ENCODE measurements at regions not wholly inside any gene's neighbourhood (a gene's known extent, or its start where the extent isn't known, plus 50 kb on each side); places are given as distances from the start of the nearest gene placed in this dataset.
"Not testable (repeated sequence)": the region's sequence is repeated elsewhere in the genome, so short reads cannot be mapped to it uniquely, and the experiment has no call there.

- DNase-seq (ENCODE audit: low read depth) = no peak
Observed at GRCh38 chr1:214861615-214862014, 220.9 kb upstream of the KCNK2 start.

GRCh38 chr1:214862421-214862820, 220.1 kb upstream of the KCNK2 start:
- no peak for DNase-seq (ENCODE audit: low read depth)

GRCh38 chr1:214864896-214865688, 217.4 kb upstream of the KCNK2 start:
- no peak for DNase-seq (ENCODE audit: low read depth)

DNA sequence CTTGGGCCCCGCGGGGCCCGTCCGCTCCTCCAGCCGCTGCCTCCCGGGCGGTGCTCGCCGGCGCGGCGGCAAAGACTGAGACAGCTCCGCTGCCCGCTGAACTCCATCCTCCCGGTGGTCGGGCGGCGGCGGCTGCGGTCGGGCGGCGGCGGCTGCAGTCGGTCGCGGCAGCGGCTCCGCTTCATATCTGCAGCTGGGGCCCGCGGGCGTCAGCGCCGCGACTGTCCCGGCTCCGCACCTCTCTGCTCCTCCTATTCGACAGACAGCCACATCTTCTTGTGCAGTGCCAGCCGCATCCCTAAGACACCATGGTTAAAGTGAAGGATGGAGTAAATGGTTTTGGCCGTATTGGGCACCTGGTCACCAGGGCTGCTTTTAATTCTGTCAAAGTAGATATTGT, 212.1 kb upstream of the KCNK2 start:
- not testable (repeated sequence) for DNase-seq (ENCODE audit: low read depth)

GRCh38 chr1:214880956-214881355, 201.6 kb upstream of the KCNK2 start:
- no peak for DNase-seq (ENCODE audit: low read depth)

GRCh38 chr1:214882616-214883015, 199.9 kb upstream of the KCNK2 start:
- DNase-seq (ENCODE audit: low read depth) = no peak

- no peak for DNase-seq (ENCODE audit: low read depth)
Observed at GRCh38 chr1:214895011-214895600, 187.4 kb upstream of the KCNK2 start.

- DNase-seq (ENCODE audit: low read depth) = no peak
Observed at GRCh38 chr1:214896921-214897320, 185.6 kb upstream of the KCNK2 start.

- DNase-seq (ENCODE audit: low read depth) = no peak
Observed at GRCh38 chr1:214897581-214897980, 185.0 kb upstream of the KCNK2 start.

- DNase-seq (ENCODE audit: low read depth) = no peak
Observed at GRCh38 chr1:214898161-214898560, 184.4 kb upstream of the KCNK2 start.

GRCh38 chr1:214898718-214899117, 183.8 kb upstream of the KCNK2 start:
- no peak for DNase-seq (ENCODE audit: low read depth)

DNA sequence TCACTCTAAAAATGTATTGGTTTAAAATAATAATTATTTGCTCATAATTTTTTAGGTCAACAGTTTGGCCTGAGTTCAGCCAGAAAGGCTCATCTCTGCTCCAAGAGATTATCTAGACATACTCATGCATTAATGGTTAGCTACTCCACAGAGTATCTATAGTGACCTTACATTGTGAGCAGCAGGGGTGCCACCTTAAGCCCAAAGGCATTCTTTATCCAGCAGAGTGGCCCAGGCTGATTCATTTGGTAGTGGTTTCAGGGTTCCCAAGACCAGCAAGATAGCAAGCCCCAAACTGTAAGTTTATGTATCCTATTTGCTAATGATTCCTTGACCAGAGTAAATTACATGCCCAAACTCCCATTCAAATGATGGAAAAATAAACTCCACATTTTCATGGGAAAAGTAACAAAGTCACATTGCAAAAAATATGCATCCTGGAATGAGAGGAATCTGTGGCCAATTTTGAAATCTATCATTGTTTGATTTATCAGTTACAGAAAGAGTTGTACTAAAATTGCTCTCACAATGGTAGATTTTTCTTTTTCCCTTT, 182.6 kb upstream of the KCNK2 start:
- peak; percentile 64 for DNase-seq (ENCODE audit: low read depth)

GRCh38 chr1:214900590-214900989, 181.9 kb upstream of the KCNK2 start:
- no peak for DNase-seq (ENCODE audit: low read depth)

- peak; percentile 90 for DNase-seq (ENCODE audit: low read depth)
Observed at GRCh38 chr1:214901718-214902117, 180.8 kb upstream of the KCNK2 start.

DNA sequence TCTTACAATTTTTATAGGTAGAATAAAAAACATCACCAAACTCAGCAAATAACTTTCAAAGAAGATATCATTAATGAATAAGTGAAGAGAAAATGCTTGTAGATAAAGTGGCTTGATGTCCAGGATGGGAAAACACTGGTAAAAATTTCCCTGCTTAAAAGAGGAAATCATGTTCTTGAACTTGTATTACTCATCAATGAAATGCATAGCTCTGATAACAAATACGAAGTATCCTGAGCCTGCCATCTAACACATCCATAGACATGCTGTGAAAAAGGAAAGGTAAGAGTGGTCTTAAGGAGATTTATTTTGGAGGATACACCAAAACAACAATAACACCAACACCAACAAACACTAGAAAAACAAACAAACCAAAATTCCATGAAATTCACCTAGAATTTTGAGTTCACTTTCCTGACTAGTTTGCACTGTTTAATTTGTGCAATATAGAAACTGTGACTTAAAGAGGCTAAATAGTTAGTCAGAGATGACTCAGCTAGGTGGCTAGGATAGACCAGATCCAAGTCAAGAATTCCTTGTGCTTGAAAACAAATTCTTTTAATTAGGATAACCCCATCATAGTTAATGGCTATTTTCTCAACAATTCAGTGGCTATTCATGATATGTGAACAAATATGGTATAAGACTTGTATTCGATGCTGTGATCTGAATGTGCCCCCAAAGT, 179.8 kb upstream of the KCNK2 start:
- peak; percentile 79 for DNase-seq (ENCODE audit: low read depth)

GRCh38 chr1:214912127-214912526, 170.4 kb upstream of the KCNK2 start:
- DNase-seq (ENCODE audit: low read depth) = no peak

DNA sequence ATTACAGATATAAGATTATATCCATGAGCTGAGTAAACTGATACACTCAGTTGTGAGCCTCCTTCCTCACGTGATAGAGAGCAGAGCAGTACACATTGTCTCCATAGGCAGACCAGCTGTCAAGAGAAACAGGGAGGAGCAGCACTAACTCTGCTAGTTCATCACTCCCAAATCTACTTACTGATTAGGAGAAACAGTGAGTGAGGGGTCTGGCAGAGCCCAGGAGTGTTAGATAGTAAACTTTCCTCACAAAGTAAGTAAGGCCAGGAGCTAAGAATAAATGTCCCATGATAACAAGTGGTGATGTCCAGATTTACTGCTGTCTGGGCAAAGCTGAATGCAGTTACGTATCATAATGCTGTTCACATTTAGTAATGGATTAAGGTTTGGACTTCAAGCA, 168.6 kb upstream of the KCNK2 start:
- DNase-seq (ENCODE audit: low read depth) = no peak

DNA sequence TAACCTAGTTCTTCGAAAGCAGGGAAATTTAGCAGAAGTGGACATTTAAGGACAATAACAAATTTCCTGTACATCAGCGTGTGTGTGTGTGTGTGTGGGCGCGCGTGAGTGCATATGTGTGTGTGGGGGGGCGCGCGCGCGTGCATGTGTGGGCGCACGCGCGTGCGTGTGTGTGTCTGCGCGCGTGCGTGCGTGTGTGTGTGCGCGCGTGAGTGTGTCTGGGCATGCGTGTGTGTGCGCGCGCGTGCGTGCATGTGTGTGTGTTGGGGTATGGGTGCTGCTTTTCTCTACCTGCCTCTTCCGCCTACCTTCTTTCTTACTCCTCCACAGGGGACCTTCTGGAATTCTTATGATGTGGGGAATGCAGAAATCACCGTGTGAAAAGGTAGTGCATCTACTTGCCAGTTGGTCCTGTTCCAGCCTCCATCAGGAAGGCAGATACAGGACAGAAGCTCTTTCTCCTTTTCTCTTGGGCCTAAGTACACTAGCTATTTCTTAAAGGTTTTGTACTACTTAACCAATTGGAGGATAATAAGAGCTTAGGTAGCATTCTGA, 165.4 kb upstream of the KCNK2 start:
- no peak for DNase-seq (ENCODE audit: low read depth)

GRCh38 chr1:214918745-214919144, 163.8 kb upstream of the KCNK2 start:
- no peak for DNase-seq (ENCODE audit: low read depth)

GRCh38 chr1:214920337-214920736, 162.2 kb upstream of the KCNK2 start:
- DNase-seq (ENCODE audit: low read depth) = no peak

- DNase-seq (ENCODE audit: low read depth) = no peak
Observed at GRCh38 chr1:214923278-214923915, 159.1 kb upstream of the KCNK2 start.

DNA sequence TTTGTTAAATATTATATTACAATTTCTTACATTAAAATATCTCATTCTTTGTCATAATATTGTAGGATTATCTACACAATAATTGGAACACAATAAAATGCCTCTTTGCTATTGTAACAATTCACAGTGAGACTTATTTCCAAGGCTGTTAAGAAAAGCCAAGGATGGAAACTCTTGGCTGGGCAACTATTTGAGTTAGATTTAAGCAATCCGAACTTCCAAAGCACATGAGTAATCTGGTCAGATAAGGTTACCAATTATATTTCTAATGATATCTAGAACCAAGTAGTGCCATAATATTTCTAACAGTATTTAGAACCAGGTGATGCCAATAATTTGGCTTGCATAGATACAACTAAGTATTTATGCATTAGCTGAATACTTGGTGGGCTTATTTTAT, 154.7 kb upstream of the KCNK2 start:
- DNase-seq (ENCODE audit: low read depth) = no peak

Measured in HS-27A (cell line).